ENCODE measurements at regions not wholly inside any gene's neighbourhood (a gene's known extent, or its start where the extent isn't known, plus 50 kb on each side); places are given as distances from the start of the nearest gene placed in this dataset.

GRCh38 chr6:126540161-126540560 is 200.2 kb downstream of the CENPW start:
- Histone ChIP-seq H3K4me1 (ENCODE audit: insufficient read depth, low read length, poor library complexity, severe bottlenecking) (no peaks in the 10 kb centered on the region), H3K4me3 (ENCODE audit: low read length, poor library complexity, severe bottlenecking) (no peak overlapping the region), H3K9me3 (ENCODE audit: insufficient read depth, low read depth, low read length) (no peaks in the 10 kb centered on the region), H2AFZ (ENCODE audit: low read length) (no peak overlapping the region), H3K27me3 (ENCODE audit: insufficient read depth, low read length, poor library complexity, severe bottlenecking) (no peaks in the 10 kb centered on the region), H3K79me2 (ENCODE audit: insufficient read depth, low read length) (no peaks in the 10 kb centered on the region), H4K20me1 (ENCODE audit: insufficient read depth, low read length, poor library complexity, severe bottlenecking) (no peaks in the 10 kb centered on the region), H3F3A (ENCODE audit: low read depth) (no peaks in the 10 kb centered on the region), H3K36me3 (ENCODE audit: insufficient read depth, low read length) (no peaks in the 10 kb centered on the region), H3K9me2 (replicated peaks; ENCODE audit: low read depth, low read length) (no peaks in the 10 kb centered on the region), H3K4me2 (ENCODE audit: low read depth, low read length, poor library complexity, severe bottlenecking) (no peak overlapping the region), H3K9ac (ENCODE audit: low read depth, low read length, poor library complexity, severe bottlenecking) (no peak overlapping the region)
- TF ChIP-seq CTCF (conservative IDR thresholded peaks at IDR 0.05; ENCODE audit: low read length): no peak
- no peak for TF ChIP-seq EZH2phosphoT487 (IDR thresholded peaks at IDR 0.05; ENCODE audit: borderline replicate concordance)

DNA sequence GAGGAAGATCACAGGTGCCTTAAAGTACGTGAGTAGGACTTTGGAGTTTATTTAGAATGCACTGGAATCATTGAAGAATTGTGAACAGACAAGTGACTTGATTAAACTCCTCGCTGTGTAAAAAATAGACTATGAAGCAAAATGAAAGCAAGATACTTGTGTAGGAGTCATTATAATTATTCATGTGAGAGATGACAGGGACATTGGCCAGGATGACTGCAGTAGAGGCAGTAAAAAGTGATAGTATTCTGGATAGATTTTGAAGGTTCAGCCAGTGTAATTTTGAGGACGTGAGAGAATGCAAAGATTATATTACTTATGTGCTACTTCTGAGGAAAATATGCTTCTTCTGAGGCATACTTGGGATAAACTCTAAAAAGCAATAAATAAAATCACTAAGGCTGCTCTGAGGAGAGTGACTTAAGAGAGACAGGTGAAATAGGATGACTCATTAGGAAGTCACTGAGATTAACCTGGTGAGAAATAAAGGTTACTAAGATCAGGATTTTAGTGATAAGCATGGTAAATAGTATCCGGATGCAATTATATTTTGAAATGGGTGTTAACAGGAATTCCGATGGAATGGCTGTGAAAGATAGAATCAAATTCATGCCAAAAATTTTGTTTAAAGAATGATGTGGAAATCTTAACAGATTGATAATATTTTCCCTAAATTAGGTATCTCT is 202.0 kb downstream of the CENPW start:
- H3K9me3 ChIP-seq (ENCODE audit: insufficient read depth, low read depth, low read length): no peaks in the 10 kb centered on the region
- TF ChIP-seq CTCF (conservative IDR thresholded peaks at IDR 0.05; ENCODE audit: low read length) (no peak), EZH2phosphoT487 (IDR thresholded peaks at IDR 0.05; ENCODE audit: borderline replicate concordance) (no peak)
- H3K9me2 ChIP-seq (replicated peaks; ENCODE audit: low read depth, low read length): no peaks in the 10 kb centered on the region
- no peak overlapping the region for H3K9ac ChIP-seq (ENCODE audit: low read depth, low read length, poor library complexity, severe bottlenecking)
- H3K4me1 ChIP-seq (ENCODE audit: insufficient read depth, low read length, poor library complexity, severe bottlenecking): no peaks in the 10 kb centered on the region
- H3K36me3 ChIP-seq (ENCODE audit: insufficient read depth, low read length): no peaks in the 10 kb centered on the region
- no peaks in the 10 kb centered on the region for H3K79me2 ChIP-seq (ENCODE audit: insufficient read depth, low read length)
- no peaks in the 10 kb centered on the region for H4K20me1 ChIP-seq (ENCODE audit: insufficient read depth, low read length, poor library complexity, severe bottlenecking)
- H2AFZ ChIP-seq (ENCODE audit: low read length): no peak overlapping the region
- no peak overlapping the region for H3K4me2 ChIP-seq (ENCODE audit: low read depth, low read length, poor library complexity, severe bottlenecking)
- no peak overlapping the region for H3K4me3 ChIP-seq (ENCODE audit: low read length, poor library complexity, severe bottlenecking)
- no peaks in the 10 kb centered on the region for H3K27me3 ChIP-seq (ENCODE audit: insufficient read depth, low read length, poor library complexity, severe bottlenecking)
- no peaks in the 10 kb centered on the region for H3F3A ChIP-seq (ENCODE audit: low read depth)

DNA sequence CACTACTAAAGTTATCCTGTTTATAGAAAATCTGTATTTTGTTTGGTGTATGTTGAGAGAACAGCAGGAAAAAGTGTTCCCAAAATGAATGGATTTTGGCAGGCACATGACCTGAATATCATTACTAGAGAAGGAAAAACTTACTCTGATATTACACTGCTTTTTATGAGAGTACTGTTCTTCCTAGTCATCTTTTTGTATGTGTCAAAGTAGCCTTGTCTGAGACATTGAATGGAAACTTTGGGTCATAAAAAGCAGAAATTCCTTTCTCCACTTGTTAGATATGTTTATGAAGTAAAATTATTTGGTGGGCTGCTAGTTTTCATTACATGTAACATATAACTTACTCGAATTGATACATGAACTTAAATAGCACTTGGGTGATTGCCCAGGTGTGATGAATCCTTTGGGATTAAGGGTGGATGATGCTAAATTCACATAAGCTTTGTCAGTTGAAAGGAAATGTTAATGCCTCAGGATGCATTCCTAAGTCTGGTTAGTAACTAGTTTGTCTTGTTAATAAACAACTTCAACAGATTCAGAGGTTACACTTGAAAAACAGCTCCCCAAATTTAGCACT is 206.7 kb downstream of the CENPW start:
- H3K27me3 ChIP-seq (ENCODE audit: insufficient read depth, low read length, poor library complexity, severe bottlenecking): no peaks in the 10 kb centered on the region
- H3K9ac ChIP-seq (ENCODE audit: low read depth, low read length, poor library complexity, severe bottlenecking): no peak overlapping the region
- no peaks in the 10 kb centered on the region for H4K20me1 ChIP-seq (ENCODE audit: insufficient read depth, low read length, poor library complexity, severe bottlenecking)
- no peak overlapping the region for H3K4me3 ChIP-seq (ENCODE audit: low read length, poor library complexity, severe bottlenecking)
- H3K4me2 ChIP-seq (ENCODE audit: low read depth, low read length, poor library complexity, severe bottlenecking): no peak overlapping the region
- TF ChIP-seq EZH2phosphoT487 (IDR thresholded peaks at IDR 0.05; ENCODE audit: borderline replicate concordance): no peak
- no peak for TF ChIP-seq CTCF (conservative IDR thresholded peaks at IDR 0.05; ENCODE audit: low read length)
- no peaks in the 10 kb centered on the region for H3K4me1 ChIP-seq (ENCODE audit: insufficient read depth, low read length, poor library complexity, severe bottlenecking)
- H3K36me3 ChIP-seq (ENCODE audit: insufficient read depth, low read length): no peaks in the 10 kb centered on the region
- no peaks in the 10 kb centered on the region for H3K9me2 ChIP-seq (replicated peaks; ENCODE audit: low read depth, low read length)
- H2AFZ ChIP-seq (ENCODE audit: low read length): no peak overlapping the region
- H3K79me2 ChIP-seq (ENCODE audit: insufficient read depth, low read length): no peaks in the 10 kb centered on the region
- no peaks in the 10 kb centered on the region for H3K9me3 ChIP-seq (ENCODE audit: insufficient read depth, low read depth, low read length)
- no peaks in the 10 kb centered on the region for H3F3A ChIP-seq (ENCODE audit: low read depth)
